COLO668 (cell line): ENCODE measurements at regions not wholly inside any gene's neighbourhood (a gene's known extent, or its start where the extent isn't known, plus 50 kb on each side); places are given as distances from the start of the nearest gene placed in this dataset.
"Not testable (repeated sequence)": the region's sequence is repeated elsewhere in the genome, so short reads cannot be mapped to it uniquely, and the experiment has no call there.

Experiments
- DNase-seq: peaks from one replicate; lab custom pipeline; 2025; ENCODE audit not compliant: unreplicated experiment; lab: John Stamatoyannopoulos, UW

DNA sequence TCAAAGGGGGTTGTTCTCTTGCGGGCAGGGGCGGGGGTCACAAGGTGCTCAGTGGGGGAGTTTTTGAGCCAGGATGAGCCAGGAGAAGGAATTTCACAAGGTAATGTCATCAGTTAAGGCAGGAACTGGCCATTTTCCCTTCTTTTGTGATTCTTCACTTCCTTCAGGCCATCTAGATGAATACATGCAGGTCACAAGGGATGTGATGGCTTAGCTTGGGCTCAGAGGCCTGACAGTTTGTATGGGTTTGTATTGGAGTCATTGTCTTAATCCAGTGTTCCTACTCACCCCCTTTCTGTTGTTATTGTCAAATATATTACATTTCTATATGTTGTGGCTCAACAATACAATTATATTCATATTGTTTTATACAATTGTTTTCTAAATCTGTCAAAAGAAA, 238.0 kb downstream of the SUCLG1 start:
- DNase-seq: not testable (repeated sequence)

DNA sequence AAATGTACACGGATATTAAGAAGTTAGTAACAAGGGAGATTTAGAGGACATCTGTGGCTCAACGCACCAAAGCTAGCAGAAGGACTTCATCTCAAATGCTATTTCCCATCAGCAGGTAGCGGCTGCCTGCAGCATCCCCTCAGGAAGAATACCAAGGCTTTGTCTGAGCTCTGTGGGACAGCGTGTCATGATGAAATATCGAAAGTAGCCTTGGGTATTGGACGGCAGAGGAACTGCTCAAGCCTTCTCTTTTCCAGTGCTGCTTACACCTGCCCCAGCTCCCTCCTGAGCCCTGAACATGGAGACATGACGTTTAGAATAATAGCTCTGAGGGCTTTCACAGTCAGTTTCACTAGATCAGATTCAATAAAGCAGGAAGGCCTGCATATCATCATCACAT, 241.6 kb downstream of the SUCLG1 start:
- no peak for DNase-seq

DNA sequence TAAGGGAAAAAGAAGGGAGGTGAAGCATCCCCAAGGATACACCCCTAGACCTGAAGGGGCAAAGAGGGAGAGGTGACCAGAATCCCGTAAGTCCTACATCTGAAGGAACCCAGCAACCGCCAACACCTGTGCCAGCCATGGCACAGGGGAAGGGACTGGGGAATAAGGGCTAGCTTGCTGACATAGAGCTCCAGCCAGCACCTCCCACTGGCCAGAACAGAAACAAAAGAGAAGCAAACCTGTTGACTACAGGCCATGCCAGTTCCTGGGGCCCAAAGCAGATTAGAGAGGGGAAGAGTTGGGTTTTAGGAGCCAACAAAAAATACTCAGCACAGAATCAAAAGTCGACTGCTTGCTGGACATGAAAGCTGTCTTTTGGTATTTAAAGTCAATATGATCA, 244.6 kb downstream of the SUCLG1 start:
- no peak for DNase-seq

DNA sequence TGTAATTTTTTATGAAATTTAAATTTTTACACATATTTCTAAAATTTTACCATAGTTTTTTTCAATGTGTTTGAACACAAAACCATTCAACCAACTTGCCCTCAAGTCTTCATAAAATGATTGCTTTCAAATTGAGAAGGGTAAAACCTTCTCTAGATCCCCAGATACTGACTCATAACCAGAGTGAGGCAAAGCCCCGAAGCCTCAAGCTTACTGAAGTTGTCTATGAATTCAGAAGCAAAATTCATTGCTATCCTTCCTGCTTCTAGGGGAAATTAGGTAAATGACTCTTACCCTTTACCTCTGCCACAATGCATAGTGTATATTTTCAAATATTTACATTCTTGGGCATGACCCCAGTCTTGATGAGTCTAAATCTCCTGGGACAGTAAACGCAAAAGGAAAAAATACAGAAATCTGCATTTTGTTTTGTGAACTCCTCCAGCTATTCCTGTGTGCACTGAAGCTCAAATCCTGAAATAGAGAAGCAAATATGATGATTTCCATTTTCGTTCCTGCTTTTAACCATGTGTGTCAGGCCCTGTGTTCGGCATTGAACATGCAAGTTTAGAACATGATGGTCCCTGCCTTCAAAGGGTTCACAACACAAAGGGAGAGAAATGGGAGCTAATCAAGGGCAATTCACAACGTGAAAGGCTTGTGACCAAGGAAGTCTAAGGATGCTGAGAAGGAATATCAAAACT, 246.3 kb downstream of the SUCLG1 start:
- no peak for DNase-seq

DNA sequence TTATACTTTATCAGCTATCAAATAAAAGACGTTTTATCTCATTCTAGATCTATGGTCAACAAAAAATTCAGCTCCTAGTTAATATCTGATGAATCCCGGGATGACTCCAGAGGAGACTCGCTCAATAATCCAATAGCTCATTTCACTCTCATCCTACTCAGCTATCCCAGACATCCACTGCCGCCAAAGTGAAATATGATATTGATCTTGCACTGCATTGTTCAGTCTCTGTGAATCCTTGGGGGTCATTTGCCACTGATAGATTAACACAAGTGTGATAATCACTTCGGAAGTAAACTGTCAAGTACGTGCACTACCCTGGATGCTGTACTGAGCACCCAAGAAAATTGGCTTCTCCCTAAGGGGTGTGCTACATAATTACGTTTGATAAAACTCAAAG, 249.1 kb downstream of the SUCLG1 start:
- DNase-seq: no peak

DNA sequence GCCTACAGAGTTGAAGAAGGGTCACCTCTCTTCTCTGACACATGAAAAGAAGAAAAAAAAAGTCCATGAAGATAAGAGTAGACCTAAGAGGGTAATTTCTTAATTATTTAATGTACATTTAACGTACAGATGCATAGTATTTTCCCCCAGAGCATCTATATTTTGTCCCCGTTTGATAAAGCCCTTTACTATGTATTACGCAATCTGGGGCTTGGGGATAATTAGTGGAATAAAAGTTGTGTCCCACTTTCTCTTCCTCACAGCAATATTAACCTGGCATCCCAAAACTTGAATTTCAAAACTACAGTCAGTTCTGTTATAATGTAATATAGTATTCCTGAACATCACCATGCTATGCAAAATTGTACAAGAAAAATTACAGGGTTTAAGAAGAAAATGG, 254.1 kb downstream of the SUCLG1 start:
- DNase-seq: no peak

DNA sequence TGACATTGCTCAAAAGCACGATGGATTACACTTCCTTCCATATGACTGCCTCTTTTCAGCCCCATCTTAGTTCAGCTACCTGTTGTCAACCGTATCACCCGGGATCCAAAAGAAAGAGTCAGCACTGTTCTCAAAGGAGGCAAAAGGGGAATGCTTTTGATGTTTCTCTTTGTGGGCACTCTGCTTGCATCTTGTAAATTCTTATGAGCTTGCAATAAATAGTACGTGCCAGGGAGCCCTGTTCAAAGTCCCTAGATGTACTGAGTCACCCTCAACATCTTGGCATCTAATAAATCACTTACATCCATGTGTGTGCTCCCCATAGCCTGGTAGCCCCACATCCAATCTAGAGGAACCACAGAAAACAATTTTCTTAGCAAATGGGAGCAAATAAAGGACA, 256.9 kb downstream of the SUCLG1 start:
- DNase-seq: no peak

DNA sequence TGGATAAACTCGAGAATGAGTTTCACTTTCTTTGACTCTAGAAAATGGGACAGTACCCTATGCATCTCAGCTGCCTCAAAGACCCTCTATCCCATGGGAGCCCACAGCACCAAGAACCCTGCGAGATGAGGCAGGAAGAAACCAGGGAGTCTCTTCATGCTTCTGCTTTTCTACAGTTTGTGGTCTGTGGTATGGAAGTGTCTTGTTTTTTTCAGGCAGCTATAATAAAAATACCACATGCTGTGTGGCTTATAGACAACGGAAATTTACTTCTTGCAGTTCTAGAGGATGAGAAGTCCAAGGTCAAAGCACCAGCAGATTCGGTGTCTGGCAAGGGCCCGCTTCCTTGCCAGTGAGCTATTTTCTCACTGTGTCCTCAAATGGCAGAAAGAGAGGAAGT, 257.9 kb downstream of the SUCLG1 start:
- no peak for DNase-seq

DNA sequence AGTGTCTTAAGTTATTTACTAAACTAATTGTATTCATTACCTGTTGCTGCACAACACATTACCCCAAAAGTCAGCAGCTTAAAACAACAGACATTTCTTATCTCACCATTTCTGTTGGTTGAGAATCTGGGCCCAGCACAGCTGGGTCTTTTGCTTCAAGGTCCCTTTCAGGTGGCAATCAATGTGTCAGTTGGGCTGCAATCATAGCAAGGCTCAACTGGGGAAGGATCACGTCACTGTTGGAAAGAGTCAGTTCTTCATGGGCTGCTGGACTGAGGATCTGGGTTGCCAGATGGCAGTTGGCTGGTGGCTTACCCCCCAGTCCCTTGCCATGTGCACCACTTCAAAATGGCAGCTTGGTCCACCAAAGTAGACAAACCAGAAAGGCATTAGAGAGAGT, 261.2 kb downstream of the SUCLG1 start:
- no peak for DNase-seq

DNA sequence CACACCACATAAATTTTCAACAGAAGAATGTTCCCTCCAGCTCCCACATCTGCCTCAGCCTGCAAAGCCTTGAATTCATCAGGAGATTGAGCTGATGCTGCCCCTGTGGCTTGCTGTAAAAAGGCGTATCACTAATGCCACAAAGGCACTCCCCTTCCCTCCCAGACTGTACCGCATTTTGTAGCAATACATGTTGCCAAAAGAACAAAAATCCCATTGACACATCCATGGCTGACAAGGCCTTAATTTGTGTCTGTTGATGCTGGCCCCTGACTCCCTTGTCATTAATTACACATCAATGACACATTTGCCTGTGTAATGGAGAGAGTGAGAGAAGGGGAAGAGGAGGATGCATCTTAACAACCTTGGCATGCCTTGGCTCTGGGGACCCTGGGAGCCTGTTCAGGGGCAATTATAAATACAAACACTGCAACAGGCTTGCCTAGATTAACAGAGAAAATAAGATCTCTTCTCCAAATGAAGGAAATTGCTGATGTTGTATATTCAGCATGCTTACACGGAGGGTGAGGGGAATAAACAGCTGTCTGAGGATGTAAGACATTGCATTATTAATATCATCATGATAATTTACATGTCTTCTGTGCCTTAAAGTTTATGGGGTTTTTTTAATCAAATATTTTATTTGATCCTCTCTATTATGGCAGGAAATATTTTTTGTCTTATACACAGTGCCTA, 264.0 kb downstream of the SUCLG1 start:
- no peak for DNase-seq

DNA sequence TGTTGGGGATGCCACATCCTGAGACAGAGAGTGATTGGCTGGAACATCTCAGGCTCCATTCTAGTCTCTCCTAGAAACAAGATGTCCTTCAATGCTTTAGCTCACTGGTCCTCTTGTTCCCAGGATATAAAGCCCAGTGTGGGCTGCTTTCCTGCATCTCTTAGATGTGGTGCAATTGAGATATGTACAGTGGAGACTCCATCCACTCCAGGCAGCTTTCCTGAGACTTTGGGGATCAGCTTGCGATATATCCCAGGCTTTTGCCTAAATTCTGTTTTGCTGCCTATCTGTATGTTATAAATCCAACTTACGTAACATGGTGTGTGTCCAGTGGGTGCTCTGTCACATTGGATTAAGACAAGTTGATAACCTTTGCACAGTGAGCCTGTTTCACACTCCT, 264.9 kb downstream of the SUCLG1 start:
- DNase-seq: no peak

DNA sequence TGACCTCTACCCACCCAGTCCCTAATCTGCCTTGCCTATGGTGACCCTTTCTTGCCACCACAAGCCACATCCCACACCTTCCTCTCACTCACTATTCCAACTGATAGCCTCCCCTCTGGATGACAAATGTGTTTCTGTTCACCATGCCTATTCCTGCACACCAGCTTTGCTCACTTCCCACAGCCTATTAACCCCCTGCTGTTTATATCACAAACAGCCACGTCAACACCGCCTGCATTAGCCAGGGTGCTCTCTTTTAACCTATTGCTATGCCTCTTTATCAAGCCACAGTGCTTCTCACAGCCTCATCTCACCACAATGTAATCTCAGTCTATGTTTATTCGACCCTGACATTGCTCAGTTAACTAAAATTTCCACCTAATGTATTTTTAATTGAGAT, 271.8 kb downstream of the SUCLG1 start:
- no peak for DNase-seq

DNA sequence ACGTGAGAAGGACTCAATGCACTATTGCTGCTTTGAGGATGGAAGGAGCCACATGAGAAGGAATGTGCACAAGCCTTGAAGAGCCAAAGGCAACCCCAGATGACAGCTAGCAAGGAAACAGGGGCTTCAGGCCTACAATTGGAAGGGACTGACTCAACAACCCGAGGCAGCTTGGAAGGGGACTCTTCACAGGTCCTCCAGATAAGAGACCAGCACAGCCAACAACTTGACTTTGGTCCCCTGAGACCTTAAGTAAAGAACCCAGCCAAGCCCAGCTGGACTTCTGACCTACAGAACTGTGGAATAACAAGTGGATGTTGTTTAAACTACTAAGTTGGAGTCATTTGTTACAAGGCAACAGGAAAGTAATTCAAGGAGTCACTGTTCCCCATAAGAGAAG, 277.2 kb downstream of the SUCLG1 start:
- DNase-seq: no peak

DNA sequence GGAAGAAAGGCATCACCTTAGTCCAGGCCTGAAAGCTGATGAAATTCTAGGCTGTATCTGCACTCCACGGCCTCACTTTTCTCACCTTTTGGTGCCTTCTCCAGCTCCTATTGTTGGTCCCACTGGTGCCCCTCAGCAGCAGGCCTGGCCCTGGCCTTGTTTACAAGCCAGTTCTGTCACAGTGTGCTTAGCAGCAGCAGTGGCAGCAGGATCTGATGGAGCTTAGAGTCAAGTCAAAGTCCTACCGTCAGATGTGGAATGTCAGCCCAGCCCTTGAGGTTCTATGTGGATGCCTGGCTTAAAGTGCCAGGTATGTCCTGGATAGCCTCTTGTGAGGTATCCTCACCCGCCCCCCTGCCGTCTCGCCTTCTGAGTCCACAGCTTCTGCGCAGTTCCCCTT, 281.3 kb downstream of the SUCLG1 start:
- DNase-seq: no peak

DNA sequence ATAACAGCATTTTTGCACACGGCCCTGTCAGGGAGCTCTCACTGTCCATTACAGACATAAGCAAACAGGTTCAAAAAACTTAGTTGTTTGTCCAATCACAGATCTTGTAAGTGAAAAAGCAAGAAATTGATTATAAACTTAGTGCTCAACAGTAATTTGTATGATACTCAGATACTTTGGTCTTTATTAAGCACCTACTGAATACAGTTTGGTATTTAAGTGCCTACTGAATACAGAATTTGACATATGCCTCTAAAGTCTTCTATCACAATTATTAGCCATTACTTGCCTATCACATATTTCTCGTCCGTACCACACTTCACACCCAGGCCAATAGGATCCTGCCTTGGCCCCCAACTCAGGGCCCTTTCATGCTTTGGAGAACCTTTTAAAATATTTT, 283.1 kb downstream of the SUCLG1 start:
- no peak for DNase-seq

DNA sequence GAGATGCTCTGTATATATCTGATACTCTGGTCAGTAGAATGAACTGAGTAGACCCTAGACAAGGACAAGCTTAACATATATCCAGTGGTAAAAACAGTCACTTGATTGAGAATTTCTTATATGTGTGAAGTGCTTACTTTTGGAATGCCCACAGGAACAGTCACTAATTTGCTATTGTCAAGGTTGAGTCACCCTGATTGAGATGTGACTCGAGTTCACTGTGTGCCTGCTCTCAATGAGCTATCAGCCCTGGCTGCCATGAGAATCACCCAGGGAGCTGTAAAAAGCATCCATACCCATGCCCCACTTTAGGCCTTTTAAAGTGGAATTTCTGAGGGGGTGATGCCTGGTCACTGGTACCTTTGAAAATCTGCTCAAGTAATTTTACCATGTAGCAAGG, 283.7 kb downstream of the SUCLG1 start:
- DNase-seq: no peak

DNA sequence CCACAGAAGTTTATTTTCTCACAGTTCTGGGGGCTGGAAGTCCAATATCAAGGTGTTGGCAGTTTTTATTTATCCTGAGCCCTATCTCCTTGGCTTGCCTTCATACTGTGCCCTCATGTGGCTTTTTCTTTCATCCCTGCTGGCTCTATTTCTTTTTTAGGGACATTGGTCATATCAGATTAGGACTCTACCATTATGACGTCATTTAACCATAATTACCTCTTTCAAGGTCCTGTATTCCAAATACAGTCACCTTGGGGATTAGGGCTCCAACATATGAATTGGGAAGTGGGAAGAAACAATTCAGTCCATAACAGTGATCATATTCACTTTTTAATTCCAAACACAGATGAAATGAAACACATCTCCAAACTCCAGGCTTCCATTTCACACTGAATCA, 286.0 kb downstream of the SUCLG1 start:
- DNase-seq: no peak

DNA sequence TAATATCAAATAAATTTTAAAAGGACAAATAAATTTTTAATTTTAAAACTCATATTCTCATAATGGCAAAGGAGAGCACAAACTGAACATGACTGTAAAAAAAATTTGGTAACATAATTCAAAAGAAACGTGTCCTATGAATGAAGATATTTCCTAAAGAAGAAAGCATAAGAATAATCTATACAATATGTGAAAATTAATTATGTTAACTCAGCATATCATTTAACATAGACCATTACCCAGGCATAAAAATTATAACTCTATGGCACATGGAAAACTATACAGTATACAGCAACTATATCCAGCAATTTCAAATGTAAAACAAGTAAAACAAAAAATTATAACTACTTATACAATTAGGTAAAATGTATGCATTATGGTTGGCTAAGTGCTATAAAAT, 288.1 kb downstream of the SUCLG1 start:
- DNase-seq: no peak

DNA sequence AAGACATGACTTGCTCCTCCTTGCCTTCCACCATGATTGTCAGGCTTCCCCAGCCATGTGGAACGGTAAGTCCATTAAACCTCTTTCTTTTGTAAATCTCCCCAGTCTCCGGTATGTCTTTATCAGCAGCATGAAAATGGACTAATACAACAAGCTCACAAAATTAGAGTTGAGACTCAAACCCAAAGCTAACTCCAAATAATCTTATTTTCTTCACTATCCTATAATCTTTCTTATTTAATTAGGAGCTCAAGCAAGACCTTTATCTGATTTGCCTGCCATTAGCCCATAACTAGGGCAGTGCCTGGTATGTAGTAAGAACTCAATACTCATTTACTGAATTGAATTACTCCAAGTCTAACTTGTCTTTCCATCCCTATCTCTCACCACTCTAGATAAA, 289.2 kb downstream of the SUCLG1 start:
- DNase-seq: no peak

DNA sequence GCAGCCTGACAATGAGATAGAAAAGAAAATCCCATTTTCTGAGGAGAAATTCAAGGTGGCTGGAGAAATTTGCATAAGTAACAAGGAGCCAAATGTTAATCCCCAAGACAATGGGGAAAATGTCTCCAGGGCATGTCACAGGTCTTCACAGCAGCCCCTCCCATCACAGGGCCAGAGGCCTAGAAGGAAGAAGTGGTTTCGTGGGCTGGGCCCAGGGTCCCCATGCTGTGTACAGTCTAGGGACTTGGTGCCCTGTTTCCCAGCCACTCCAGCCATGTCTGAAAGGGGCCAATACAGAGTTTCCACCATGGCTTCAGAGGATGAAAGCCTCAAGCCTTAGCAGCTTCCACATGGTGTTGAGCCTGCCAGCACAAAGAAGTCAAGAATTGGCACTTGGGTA, 290.5 kb downstream of the SUCLG1 start:
- not testable (repeated sequence) for DNase-seq

DNA sequence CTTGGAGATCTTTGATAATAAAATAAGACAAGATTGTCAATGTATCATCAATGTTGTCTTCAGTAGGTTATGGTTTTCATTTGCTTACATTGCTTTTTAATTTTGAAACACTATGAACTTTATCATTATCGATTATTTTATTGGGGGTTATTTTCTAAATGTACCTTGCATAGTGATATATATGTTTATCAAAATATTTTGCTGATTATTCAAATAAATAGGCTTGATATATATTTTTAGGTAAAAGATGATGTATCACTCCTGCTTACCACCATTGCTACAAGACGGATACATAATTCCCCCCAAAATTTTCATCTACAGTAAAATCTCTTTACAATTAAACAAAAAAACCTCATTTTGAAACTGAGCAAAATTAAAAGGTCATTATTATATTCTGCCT, 293.8 kb downstream of the SUCLG1 start:
- no peak for DNase-seq

DNA sequence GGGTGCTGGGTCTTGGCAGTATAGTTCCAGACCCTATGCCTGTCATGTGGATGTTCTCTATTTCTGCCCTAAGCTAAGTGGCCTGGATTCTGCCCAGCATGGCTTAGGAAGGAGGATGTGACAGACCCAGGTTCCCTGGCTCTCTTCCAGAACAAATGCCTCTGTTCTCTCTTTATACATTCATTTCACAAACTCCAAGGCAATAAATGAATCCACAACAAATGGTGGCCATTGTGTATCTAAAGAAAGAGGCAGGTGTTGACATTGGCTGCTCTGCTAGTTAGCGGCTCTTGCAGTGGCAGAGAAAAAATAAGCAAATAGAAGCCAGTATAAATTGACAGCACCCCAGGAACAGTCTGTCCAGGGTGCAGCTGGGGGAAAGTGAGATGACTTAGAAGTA, 298.6 kb downstream of the SUCLG1 start:
- peak; percentile 28 for DNase-seq

DNA sequence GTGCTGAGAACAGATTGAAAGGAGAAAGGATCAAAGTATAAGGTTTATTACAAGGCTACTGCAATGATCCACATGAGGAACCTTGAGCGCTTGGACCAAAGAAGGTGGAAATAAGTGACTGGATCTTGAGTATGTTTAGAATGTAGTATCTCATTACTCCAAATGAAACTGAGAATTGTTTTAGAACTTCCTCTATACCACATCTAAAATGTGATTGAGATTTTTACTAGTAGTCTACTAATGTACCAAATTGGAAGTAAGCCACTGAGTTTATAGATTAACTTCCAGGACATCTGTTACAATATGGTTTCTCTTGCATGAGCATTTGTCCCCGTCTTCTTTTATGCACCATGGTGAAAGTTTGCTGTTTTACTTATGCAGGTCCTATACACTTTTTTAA, 300.5 kb downstream of the SUCLG1 start:
- no peak for DNase-seq
